Neutrophil (primary cell): ENCODE measurements at regions not wholly inside any gene's neighbourhood (a gene's known extent, or its start where the extent isn't known, plus 50 kb on each side); places are given as distances from the start of the nearest gene placed in this dataset.

ENCODE experiments used
- H3K27ac ChIP-seq: fragments of 200-600 bp; sonication (generic); 2 replicates; pipeline ENCODE4 v1.5.1; 2016; ENCODE audit warnings: mild to moderate bottlenecking, moderate library complexity
- H3K27me3 ChIP-seq: fragments of 200-600 bp; sonication (generic); 2 replicates; pipeline ENCODE4 v1.6.0; 2016; ENCODE audit warnings: mild to moderate bottlenecking
- H3K36me3 ChIP-seq: fragments of 200-600 bp; sonication (generic); 2 replicates; pipeline ENCODE4 v1.5.1; 2017
- H3K4me1 ChIP-seq, 2 experiments: fragments of 200-600 bp in 1 of 2; sonication (generic) in 1 of 2; 1 replicate in 1 of 2; 2 replicates in 1 of 2; pipeline versions ENCODE4 v1.5.1 to v1.6.1; 2013 to 2016; ENCODE audit warnings: low read depth in 1 of 2, low read length in 1 of 2, mild to moderate bottlenecking in 1 of 2, moderate library complexity in 1 of 2; ENCODE audit not compliant: control insufficient read depth in 1 of 2, insufficient read depth in 1 of 2
- H3K4me3 ChIP-seq, 2 experiments: fragments of 200-600 bp in 1 of 2; sonication (generic) in 1 of 2; 1 replicate in 1 of 2; 2 replicates in 1 of 2; pipeline ENCODE4 v1.5.1; 2013 to 2016; ENCODE audit warnings: low read depth in 1 of 2, low read length in 1 of 2, mild to moderate bottlenecking in 1 of 2, moderate library complexity in 1 of 2
- H3K9me3 ChIP-seq: fragments of 200-600 bp; sonication (generic); 2 replicates; pipeline ENCODE4 v1.5.1; 2016
- TF ChIP-seq, protein P1 (sequence below): fragments of 200-600 bp; sonication (generic); IDR thresholded peaks from 2 replicates; pipeline ENCODE4 v1.5.1; 2016; ENCODE audit warnings: antibody characterized with exemption

- TF ChIP-seq, protein P1, sequence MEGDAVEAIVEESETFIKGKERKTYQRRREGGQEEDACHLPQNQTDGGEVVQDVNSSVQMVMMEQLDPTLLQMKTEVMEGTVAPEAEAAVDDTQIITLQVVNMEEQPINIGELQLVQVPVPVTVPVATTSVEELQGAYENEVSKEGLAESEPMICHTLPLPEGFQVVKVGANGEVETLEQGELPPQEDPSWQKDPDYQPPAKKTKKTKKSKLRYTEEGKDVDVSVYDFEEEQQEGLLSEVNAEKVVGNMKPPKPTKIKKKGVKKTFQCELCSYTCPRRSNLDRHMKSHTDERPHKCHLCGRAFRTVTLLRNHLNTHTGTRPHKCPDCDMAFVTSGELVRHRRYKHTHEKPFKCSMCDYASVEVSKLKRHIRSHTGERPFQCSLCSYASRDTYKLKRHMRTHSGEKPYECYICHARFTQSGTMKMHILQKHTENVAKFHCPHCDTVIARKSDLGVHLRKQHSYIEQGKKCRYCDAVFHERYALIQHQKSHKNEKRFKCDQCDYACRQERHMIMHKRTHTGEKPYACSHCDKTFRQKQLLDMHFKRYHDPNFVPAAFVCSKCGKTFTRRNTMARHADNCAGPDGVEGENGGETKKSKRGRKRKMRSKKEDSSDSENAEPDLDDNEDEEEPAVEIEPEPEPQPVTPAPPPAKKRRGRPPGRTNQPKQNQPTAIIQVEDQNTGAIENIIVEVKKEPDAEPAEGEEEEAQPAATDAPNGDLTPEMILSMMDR: no peak
- H3K27ac ChIP-seq: no peak overlapping the region
- no peaks in the 10 kb centered on the region for H3K36me3 ChIP-seq
Observed at GRCh38 chr20:12072221-12072953, 154.7 kb downstream of the BTBD3 start.

GRCh38 chr20:12072954-12073264, 155.2 kb downstream of the BTBD3 start:
- H3K27ac ChIP-seq: no peak overlapping the region
- no peak overlapping the region for H3K4me3 ChIP-seq
- no peaks in the 10 kb centered on the region for H3K27me3 ChIP-seq
- TF ChIP-seq, protein P1: no peak
- no peaks in the 10 kb centered on the region for H3K4me1 ChIP-seq
- no peaks in the 10 kb centered on the region for H3K36me3 ChIP-seq
- no peaks in the 10 kb centered on the region for H3K9me3 ChIP-seq

More at GRCh38 chr20:12072221-12072953, 154.7 kb downstream of the BTBD3 start:
- no peak overlapping the region for H3K4me3 ChIP-seq
- H3K27me3 ChIP-seq: no peaks in the 10 kb centered on the region
- no peaks in the 10 kb centered on the region for H3K9me3 ChIP-seq
- H3K4me1 ChIP-seq: no peaks in the 10 kb centered on the region

DNA sequence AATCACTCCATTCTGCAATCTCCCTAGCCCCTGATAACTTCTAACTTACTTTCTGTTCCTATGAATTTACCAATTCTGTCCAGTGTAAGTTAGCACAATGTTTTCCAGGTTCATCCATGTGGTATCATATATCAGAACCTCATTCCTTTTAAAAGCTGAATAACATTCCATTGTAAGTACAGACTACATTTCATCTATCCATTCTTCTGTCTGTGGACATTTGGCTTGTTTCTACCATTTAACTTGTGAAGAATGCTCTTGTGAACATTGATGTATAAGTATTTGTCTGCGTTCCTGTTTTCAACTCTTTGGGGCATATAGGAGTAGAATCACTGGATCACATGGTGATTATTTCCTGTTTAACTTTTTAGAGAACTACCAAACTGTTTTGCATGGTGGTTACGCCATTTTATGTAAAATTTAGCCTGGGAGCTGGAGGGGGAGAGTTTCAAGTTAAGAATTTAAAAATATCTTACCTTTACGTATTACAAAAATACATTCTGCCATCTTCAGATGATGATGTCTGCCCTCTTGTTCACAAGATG, 156.5 kb downstream of the BTBD3 start:
- no peaks in the 10 kb centered on the region for H3K4me1 ChIP-seq
- no peak overlapping the region for H3K27ac ChIP-seq
- H3K9me3 ChIP-seq: no peaks in the 10 kb centered on the region
- no peaks in the 10 kb centered on the region for H3K27me3 ChIP-seq
- TF ChIP-seq, protein P1: no peak
- H3K36me3 ChIP-seq: no peaks in the 10 kb centered on the region
- no peak overlapping the region for H3K4me3 ChIP-seq

GRCh38 chr20:12076200-12076599, 158.5 kb downstream of the BTBD3 start:
- Histone ChIP-seq H3K27ac (no peak overlapping the region), H3K9me3 (no peaks in the 10 kb centered on the region), H3K4me3 (no peak overlapping the region), H3K27me3 (no peaks in the 10 kb centered on the region), H3K36me3 (no peaks in the 10 kb centered on the region), H3K4me1 (no peaks in the 10 kb centered on the region)
- TF ChIP-seq, protein P1: no peak

DNA sequence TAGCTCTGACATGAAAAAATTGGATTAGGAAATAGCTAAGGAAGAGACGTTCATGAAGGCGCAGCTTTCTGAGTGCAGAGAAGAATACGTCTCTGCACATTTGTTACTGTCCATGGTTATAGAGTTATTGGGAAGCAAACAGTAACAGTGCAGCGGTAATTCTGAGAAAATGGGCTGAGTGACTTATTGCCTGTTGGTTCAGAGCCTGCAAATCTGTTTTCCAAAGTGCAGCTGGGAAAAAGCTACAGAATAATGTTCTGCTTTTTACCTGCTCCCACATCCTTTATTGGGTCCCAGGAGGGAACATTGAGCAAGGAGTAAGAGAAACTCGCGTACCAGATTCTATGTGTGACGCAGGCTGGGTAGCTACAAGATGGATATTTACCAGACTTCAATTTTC, 160.2 kb downstream of the BTBD3 start:
- Histone ChIP-seq H3K36me3 (no peaks in the 10 kb centered on the region), H3K27me3 (no peaks in the 10 kb centered on the region), H3K9me3 (no peaks in the 10 kb centered on the region), H3K4me1 (no peaks in the 10 kb centered on the region), H3K27ac (no peak overlapping the region), H3K4me3 (no peak overlapping the region)
- TF ChIP-seq, protein P1: no peak
